GM03348 (cell line): ENCODE measurements at regions not wholly inside any gene's neighbourhood (a gene's known extent, or its start where the extent isn't known, plus 50 kb on each side); places are given as distances from the start of the nearest gene placed in this dataset.
"Not testable (repeated sequence)": the region's sequence is repeated elsewhere in the genome, so short reads cannot be mapped to it uniquely, and the experiment has no call there.

Experiments used
- DNase-seq: peaks from one replicate; pipeline ENCODE4 v3.0.0; 2012; ENCODE audit warnings: low spot score

DNA sequence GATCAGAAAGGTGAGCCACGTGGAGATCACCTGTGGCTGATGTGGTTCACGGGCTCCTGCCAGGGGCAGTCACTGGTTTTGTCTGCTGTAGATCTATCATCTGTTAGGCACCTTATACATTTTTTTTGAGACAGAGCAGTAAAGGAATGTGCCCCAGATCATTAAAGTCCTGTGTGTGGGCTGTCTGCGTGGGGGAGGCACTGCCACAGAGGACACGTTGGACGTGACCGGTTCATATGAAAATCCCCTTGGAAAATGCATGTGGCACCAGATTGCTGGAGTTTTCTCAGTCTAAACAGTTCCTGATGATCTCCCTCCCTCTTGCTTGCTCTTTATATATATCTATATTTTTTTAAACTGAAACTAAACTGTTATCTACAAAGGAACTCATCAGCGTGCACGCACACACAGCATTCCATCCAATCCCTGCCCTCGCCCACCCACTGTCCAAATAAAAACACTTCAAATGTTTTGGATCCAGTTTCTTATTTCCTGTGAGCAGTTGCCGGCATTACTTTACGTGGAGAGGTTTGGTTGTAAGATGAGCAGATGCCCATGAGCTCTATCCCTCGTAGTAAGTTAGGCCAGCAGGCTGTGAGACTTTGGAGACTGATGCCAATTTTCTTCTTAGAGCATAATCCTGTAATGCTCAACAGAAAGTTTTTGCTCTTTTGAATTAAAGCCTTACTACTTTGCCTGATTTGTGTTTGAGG lies 161.6 kb upstream of the EXOC2 start:
- no peak for DNase-seq

- not testable (repeated sequence) for DNase-seq
Observed at GRCh38 chr6:852216-852615, 159.3 kb upstream of the EXOC2 start.

GRCh38 chr6:849075-849506 lies 156.2 kb upstream of the EXOC2 start:
- no peak for DNase-seq

DNA sequence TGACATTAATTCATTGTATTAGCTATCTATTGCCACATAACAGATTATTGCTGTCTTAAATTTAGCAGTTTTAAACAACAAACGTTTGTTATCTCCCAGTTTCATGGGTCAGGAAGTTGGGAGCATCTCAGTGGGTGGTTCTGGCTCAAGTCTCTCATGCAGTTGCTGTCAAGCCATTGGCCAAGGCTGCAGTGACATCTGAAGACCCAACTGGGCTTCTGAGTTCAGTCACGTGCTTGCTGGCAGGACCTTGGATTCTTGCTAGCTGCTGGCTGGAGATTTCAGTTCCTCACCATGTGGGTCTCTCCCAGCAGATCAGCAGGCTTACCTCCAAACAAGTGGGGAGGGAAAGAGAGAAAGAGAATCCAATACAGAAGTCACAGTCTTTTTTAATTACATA lies 152.6 kb upstream of the EXOC2 start:
- no peak for DNase-seq

DNA sequence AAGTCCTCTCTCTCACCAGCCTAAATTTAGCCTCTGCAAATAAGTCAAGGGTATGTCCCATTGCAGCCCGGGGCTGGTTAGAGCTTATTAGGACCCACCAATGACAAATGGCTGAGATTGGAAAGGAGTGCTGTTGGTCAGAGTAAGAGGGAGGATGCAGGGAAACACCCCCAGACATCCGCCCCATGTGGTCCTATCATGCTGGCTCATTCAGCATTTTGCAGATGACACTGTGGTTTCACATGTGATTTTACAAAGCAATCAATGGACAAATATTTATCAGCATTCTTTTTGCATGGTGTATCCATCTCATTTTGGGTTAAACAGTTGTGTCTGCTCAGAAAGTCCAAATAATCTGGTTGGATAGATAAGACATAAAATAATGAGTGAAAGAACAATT lies 152.2 kb upstream of the EXOC2 start:
- no peak for DNase-seq

- DNase-seq = no peak
Observed at GRCh38 chr6:842141-842540, 149.2 kb upstream of the EXOC2 start.

DNA sequence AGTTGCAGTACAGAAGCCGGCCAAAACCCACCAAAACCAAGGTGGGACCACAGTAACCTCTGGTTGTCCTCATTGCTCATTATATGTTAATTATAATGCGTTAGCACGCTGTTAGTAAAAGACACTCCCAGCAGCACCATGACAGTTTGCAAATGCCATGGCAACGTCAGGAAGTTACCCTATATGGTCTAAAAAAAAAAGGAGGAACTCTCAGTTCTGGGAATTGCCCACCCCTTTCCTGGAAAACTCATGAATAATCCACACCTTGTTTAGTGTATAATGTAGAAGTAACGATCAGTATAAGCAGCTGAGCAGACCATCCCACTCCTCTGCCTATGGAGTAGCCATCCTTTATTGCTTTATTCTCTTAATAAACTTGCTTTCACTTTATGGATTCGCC lies 148.6 kb upstream of the EXOC2 start:
- no peak for DNase-seq

DNA sequence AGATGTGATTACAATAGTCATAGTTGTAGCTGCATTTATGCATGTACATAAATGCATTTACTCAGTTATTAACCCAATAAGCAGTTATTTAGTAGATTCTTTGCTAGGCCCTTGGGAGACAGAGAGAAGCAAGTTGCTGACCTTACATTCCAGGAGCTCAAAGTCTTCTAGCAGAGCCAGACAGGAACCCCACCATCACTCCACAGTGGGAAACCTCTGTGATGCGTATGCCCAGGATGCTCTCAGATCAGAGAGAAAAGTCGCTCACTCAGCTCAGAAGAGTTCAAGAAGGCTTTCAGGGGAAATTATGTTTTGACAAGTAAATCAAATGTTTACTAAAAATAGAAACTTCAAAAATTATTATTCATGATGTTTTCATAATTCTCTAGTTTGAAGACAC lies 146.3 kb upstream of the EXOC2 start:
- DNase-seq = no peak

DNA sequence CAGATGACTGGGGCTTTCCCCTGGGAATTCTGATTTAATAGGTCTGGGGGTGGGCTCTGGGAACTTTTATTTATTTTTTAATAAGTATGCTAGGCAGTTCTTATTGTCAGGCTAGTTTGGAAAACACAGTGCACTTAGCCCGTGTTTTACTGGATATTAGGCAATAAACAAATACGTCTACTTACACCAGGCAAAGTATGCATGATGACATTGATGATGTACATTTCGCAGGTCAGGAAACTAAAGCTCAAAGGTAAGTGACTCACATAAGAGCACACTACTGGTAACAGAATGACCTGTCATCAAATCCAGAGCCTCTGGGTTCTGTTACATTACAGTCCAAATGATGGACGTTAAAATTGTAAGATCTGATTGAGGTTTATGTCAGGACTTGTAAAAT lies 144.4 kb upstream of the EXOC2 start:
- DNase-seq = no peak

- DNase-seq = no peak
Observed at GRCh38 chr6:836276-836853, 143.4 kb upstream of the EXOC2 start.

DNA sequence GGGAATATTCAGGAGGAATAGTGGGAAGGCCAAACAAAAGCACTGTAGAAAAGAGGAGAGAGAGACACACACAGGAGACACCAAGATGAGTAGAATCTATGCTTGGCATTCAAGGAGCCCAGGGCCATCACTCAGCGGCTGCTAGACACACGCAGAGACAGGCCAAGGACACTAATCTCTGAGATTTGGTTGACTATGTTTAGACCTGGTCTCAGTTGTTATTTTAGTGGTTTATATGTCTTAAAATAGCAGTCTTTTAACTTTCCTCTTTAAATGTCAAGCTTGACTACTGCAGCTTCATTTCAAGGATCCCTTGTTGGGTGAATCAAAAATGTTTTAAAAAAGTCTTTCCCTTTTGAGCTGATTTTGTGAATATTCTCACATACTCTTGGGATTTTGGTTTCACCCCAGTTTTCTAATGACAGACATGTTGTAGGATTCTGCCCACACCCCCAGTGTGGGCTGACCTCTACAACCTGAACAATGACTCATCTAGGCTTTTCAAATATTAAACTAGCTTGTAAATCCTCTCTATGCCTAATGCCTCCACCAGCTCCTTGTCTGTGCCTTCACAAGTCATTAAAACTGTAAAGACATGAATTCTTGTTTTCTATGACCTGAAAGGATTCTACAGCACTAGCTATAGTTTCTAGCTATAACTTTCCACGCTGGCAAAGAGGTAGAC lies 142.7 kb upstream of the EXOC2 start:
- DNase-seq = no peak

- DNase-seq = no peak
Observed at GRCh38 chr6:834866-835265, 141.9 kb upstream of the EXOC2 start.

DNA sequence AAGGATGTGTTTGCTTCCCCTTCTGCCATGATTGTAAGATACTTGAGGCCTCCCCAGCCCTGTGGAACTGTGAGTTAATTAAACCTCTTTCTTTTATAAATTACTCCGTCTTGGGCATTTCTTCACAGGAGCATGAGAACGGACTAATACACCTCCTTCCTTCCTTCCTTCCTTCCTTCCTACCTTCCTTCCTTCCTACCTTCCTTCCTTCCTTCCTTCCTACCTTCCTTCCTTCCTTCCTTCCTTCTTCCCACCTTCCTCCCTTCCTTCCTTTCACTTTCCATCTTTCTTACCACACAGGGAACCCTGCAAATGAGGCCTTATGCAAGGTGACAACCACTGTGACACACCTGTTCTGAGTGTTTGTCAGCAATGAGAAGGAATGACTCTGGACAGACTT lies 141.3 kb upstream of the EXOC2 start:
- DNase-seq = no peak

DNA sequence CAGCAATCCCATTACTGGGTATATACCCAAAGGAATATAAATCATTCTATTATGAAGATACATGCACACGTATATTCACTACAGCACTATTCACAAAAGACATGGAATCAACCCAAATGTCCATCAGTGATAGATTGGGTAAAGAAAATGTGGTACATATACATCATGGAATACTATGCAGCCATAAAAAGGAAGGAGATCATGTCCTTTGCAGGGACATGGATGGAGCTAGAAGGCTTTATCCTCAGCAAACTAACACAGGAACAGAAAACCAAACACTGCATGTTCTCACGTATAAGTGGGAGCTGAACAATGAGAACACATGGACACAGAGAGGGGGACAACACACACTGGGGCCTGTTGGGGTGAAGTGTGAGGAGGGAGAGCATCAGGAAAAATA lies 139.9 kb upstream of the EXOC2 start:
- not testable (repeated sequence) for DNase-seq

GRCh38 chr6:830667-831327 lies 137.9 kb upstream of the EXOC2 start:
- no peak for DNase-seq

GRCh38 chr6:829656-830055 lies 136.7 kb upstream of the EXOC2 start:
- no peak for DNase-seq

DNA sequence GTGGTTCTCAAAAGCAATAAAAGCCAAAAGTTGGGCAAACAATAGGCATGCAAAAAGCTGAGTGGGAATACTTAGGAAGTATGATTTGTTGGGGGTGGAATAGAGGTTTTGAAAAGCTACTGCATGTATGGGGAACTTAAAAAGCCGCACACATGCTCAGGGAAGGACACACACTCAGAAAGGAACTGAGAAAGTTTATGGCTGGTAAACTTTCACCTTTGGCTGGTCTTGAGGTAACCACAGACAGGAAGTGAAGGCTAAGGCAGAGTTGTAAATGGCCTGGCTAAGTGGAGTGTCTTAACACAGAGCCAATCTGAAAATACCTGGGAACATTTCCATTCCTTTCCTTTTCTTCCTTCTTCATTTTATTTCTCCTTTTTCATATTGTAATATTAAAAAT lies 134.5 kb upstream of the EXOC2 start:
- DNase-seq = no peak

DNA sequence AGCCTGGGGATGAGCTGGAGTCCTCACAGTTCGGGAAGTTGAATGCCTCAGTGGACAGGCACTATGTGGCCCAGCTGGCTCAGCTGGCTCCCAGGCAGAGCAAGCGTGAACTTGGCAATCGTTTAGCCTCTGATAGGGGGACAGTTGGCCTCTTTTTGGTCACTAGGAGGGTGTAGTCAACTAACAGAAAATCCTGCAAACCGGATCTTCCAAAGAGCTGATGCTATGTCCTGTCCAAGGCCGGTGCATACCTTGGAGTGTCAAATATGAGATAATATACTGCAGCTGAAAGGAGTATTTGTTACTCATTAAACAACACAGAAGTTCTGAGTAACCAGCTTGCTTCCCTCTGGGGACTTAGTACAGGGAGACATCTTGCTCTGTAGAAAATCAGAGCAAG lies 126.2 kb upstream of the EXOC2 start:
- no peak for DNase-seq

GRCh38 chr6:818196-818595 lies 125.3 kb upstream of the EXOC2 start:
- no peak for DNase-seq

DNA sequence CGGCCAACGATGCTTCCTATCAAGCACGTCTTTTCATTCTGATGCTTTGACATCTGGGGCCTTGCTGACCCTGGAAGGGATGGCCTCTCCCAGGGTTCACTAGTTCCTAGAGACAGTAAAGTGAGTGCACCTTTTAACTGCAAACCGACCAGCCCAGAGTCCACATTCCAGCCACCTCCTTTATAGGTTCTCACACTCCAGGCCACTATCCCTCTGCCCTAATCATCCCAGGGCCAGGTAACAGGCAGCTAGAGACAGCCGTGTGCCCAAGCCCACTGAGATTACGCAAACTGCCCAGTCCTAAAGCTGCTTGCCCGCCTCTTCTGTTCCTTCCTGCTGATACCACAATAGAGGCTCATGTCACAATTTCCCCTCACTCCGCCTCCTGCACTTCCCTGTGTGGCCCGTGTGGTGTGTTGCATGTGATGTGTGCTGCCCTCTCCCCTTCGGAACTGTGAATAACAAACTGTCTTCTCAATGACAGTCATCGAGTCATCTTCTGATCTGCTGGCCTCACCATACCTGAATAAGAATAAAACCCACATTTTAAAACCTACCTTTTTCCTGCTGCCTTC lies 123.7 kb upstream of the EXOC2 start:
- no peak for DNase-seq

GRCh38 chr6:815348-815738 lies 122.4 kb upstream of the EXOC2 start:
- DNase-seq = no peak
